Upper lobe of right lung (tissue), 1 donor: ENCODE measurements at regions not wholly inside any gene's neighbourhood (a gene's known extent, or its start where the extent isn't known, plus 50 kb on each side); places are given as distances from the start of the nearest gene placed in this dataset.
A peak's percentile ranks its signal among the peaks of the same experiment; 100 is the strongest.

ENCODE experiments used
- ATAC-seq: fragments of 200-7000 bp; cut with Tn5 transposase; one replicate; pipeline ENCODE4 v1.9.1; 2020; ENCODE audit warnings: mild to moderate bottlenecking, moderate library complexity
- DNase-seq: peaks from one replicate; pipeline ENCODE4 v3.0.0-alpha.2; 2020
- H3K27ac ChIP-seq: fragments of 200-600 bp; one replicate; pipeline ENCODE4 v1.8.0; 2022
- H3K27me3 ChIP-seq: fragments of 200-600 bp; one replicate; pipeline ENCODE4 v1.8.0; 2022; ENCODE audit warnings: mild to moderate bottlenecking
- H3K36me3 ChIP-seq: fragments of 200-600 bp; one replicate; pipeline ENCODE4 v1.8.0; 2022
- H3K4me1 ChIP-seq: fragments of 200-600 bp; one replicate; pipeline ENCODE4 v1.8.0; 2022
- H3K4me3 ChIP-seq: fragments of 200-600 bp; one replicate; pipeline ENCODE4 v1.8.0; 2022; ENCODE audit warnings: mild to moderate bottlenecking
- H3K9me3 ChIP-seq: fragments of 200-600 bp; one replicate; pipeline ENCODE4 v1.8.0; 2022
- CTCF ChIP-seq: fragments of 200-600 bp; IDR thresholded peaks from one replicate; pipeline ENCODE4 v1.8.0; 2022; ENCODE audit warnings: antibody characterized with exemption
- intact Hi-C: fragments of 100-400 bp; cut with DNase I; formaldehyde crosslinking; loops from one replicate; pipeline ENCODE4 v1.11.0; 2022
- donor health status: DM: no; HTN: yes; CAD: no; lungs with severe emphysema.

- Histone ChIP-seq H3K27ac (no peak overlapping the region), H3K27me3 (no peaks in the 10 kb centered on the region), H3K4me3 (no peak overlapping the region), H3K36me3 (no peaks in the 10 kb centered on the region), H3K4me1 (no peaks in the 10 kb centered on the region), H3K9me3 (no peaks in the 10 kb centered on the region)
- no peak for DNase-seq
- peak; percentile 32 for TF ChIP-seq CTCF
- intact Hi-C loops = no loop called here
- ATAC-seq = no peak
These were observed 516.4 kb upstream of the PCDH11Y start for GRCh38 chrY:4483693-4484092.
